Endodermal cell (in vitro differentiated cells): ENCODE measurements at regions not wholly inside any gene's neighbourhood (a gene's known extent, or its start where the extent isn't known, plus 50 kb on each side); places are given as distances from the start of the nearest gene placed in this dataset.
A peak's percentile ranks its signal among the peaks of the same experiment; 100 is the strongest.

Experiments
- DNase-seq: peaks from one replicate; pipeline ENCODE4 v3.0.0-alpha.2; 2017
- H3K27ac ChIP-seq: 2 replicates; pipeline ENCODE4 v1.5.1; 2013; ENCODE audit warnings: mild to moderate bottlenecking, low read depth, low read length, moderate library complexity
- H3K27me3 ChIP-seq: 2 replicates; pipeline ENCODE4 v1.6.1; 2013; ENCODE audit warnings: mild to moderate bottlenecking, low read length, moderate library complexity; ENCODE audit not compliant: insufficient read depth, control insufficient read depth, poor library complexity, severe bottlenecking
- H3K36me3 ChIP-seq: 2 replicates; pipeline ENCODE4 v1.7.0; 2013; ENCODE audit warnings: mild to moderate bottlenecking, low read length, moderate library complexity; ENCODE audit not compliant: control insufficient read depth, insufficient read depth
- H3K4me1 ChIP-seq: one replicate; pipeline ENCODE4 v1.7.0; 2013; ENCODE audit warnings: low read length; ENCODE audit not compliant: control insufficient read depth, insufficient read depth
- H3K4me3 ChIP-seq: 2 replicates; pipeline ENCODE4 v1.5.1; 2013; ENCODE audit warnings: mild to moderate bottlenecking, low read length, moderate library complexity
- H3K9ac ChIP-seq: 2 replicates; pipeline ENCODE4 v1.6.1; 2013; ENCODE audit warnings: mild to moderate bottlenecking, low read length, moderate library complexity; ENCODE audit not compliant: poor library complexity, severe bottlenecking; ENCODE audit errors: extremely low read depth
- H3K9me3 ChIP-seq: 2 replicates; pipeline ENCODE4 v1.6.1; 2013; ENCODE audit warnings: mild to moderate bottlenecking, low read length, moderate library complexity; ENCODE audit not compliant: control insufficient read depth
- H3K27ac Mint-ChIP-seq: 2 replicates; pipeline ENCODE4 v1.8.0; 2020; ENCODE audit warnings: mixed read lengths
- H3K27me3 Mint-ChIP-seq: 2 replicates; pipeline ENCODE4 v1.8.0; 2021; ENCODE audit warnings: mild to moderate bottlenecking, mixed read lengths; ENCODE audit not compliant: insufficient read depth
- H3K36me3 Mint-ChIP-seq: 2 replicates; pipeline ENCODE4 v1.8.0; 2020; ENCODE audit warnings: low read depth, mixed read lengths
- H3K4me1 Mint-ChIP-seq: 2 replicates; pipeline ENCODE4 v1.8.0; 2020; ENCODE audit warnings: mixed read lengths
- H3K4me3 Mint-ChIP-seq: 2 replicates; pipeline ENCODE4 v1.8.0; 2020; ENCODE audit warnings: mild to moderate bottlenecking, moderate library complexity, mixed read lengths
- H3K9me3 Mint-ChIP-seq: 2 replicates; pipeline ENCODE4 v1.8.0; 2020; ENCODE audit warnings: mild to moderate bottlenecking, mixed read lengths
- WGBS, 2 experiments: methylation state at CpG; one replicate each; pipeline versions ENCODE4 v1.1.5 to v1.1.7; 2013; ENCODE audit warnings: missing lambda C conversion rate in 2 of 2, mixed read lengths in 1 of 2; ENCODE audit not compliant: insufficient coverage in 1 of 2, insufficient read length in 1 of 2; 5-methylcytosine and 5-hydroxymethylcytosine counted together
- TF ChIP-seq, protein P1 (sequence below): fragments of 200-600 bp; sonication (generic); conservative IDR thresholded peaks from 2 replicates; pipeline ENCODE4 v1.5.0; 2021; ENCODE audit warnings: antibody characterized with exemption, mild to moderate bottlenecking

DNA sequence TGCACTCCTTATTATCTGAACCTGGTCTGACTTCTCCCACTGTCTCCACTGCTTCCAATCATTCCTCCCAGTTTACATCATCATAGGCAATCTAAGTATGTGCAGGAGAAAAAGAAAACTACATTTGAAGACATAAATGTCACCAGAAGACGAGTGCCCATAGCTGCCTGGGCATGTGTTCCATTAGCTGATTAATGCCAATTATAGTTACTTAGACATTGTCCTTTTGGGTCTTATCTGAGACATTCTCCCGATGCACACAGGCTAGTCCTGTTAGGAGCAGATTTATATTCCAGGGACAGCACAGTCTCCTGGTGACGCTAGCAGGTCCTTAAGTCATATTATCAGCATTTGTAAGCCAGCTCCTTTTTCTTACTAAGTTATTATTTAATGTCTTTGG, 52.6 kb upstream of the PTGFRN start:
- no peaks in the 10 kb centered on the region for H3K36me3 ChIP-seq
- H3K4me1 ChIP-seq, result peaks cover 23% of the 10 kb centered on the region
- Mint-ChIP-seq H3K4me3 (no peak overlapping the region), H3K36me3 (no peaks in the 10 kb centered on the region), H3K9me3 (no peaks in the 10 kb centered on the region), H3K4me1 (peaks cover 55% of the 10 kb centered on the region), H3K27ac (peak overlapping the region; percentile 16), H3K27me3 (no peaks in the 10 kb centered on the region)
- H3K9ac ChIP-seq, result no peak overlapping the region
- no peaks in the 10 kb centered on the region for H3K27me3 ChIP-seq
- no peak overlapping the region for H3K27ac ChIP-seq
- 91 to 94% methylated on average over 1 to 3 of the region's 3 CpGs for WGBS, 2 experiments
- no peak for DNase-seq
- no peaks in the 10 kb centered on the region for H3K9me3 ChIP-seq
- no peak overlapping the region for H3K4me3 ChIP-seq
- TF ChIP-seq, protein P1, sequence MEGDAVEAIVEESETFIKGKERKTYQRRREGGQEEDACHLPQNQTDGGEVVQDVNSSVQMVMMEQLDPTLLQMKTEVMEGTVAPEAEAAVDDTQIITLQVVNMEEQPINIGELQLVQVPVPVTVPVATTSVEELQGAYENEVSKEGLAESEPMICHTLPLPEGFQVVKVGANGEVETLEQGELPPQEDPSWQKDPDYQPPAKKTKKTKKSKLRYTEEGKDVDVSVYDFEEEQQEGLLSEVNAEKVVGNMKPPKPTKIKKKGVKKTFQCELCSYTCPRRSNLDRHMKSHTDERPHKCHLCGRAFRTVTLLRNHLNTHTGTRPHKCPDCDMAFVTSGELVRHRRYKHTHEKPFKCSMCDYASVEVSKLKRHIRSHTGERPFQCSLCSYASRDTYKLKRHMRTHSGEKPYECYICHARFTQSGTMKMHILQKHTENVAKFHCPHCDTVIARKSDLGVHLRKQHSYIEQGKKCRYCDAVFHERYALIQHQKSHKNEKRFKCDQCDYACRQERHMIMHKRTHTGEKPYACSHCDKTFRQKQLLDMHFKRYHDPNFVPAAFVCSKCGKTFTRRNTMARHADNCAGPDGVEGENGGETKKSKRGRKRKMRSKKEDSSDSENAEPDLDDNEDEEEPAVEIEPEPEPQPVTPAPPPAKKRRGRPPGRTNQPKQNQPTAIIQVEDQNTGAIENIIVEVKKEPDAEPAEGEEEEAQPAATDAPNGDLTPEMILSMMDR, result no peak
